Heart left ventricle (tissue), 13 donors: ENCODE measurements at regions not wholly inside any gene's neighbourhood (a gene's known extent, or its start where the extent isn't known, plus 50 kb on each side); places are given as distances from the start of the nearest gene placed in this dataset.
"Not testable (repeated sequence)": the region's sequence is repeated elsewhere in the genome, so short reads cannot be mapped to it uniquely, and the experiment has no call there.

Experiments
- POLR2A ChIP-seq, 2 donors: fragments of 450-650 bp; IDR thresholded peaks; one replicate each; pipeline ENCODE4 v1.6.1; 2017; ENCODE audit warnings: antibody characterized with exemption in 2 of 2, mild to moderate bottlenecking in 2 of 2, moderate library complexity in 2 of 2
- TF ChIP-seq, protein P1 (sequence below), 12 donors: fragments of 200-600 bp; sonication (generic) in 4 of 12; IDR thresholded peaks; one replicate each; pipeline versions ENCODE4 v1.5.0 to v1.8.0; 2018 to 2022; ENCODE audit warnings: antibody characterized with exemption in 12 of 12, mild to moderate bottlenecking in 5 of 12
- donor health status: ischemic (EF 13 %, LVEDD 7.1; RV severe dilation, severe dysfunction).
- donor health status: DM: no; HTN: yes; CAD: no.
- donor health status: DM: no; HTN: no; CAD: no.
- donor health status: ischemic (EF 25% LVEDD 6.9; RV normal size, moderate dysfunction).
- donor health status: ischemic (EF 25% LVEDD 5.7; RV mildly dilated, moderate dysfunction).
- donor health status: ischemic (EF 35%, LVEDD 5.7; RV mildly dilated, moderate dysfunction).
- donor health status: nonischemic (EF 11% LVEDD 7.7; RV severe dilation, severe dysfunction).
- donor health status: DM: yes; HTN: yes; CAD: no.
- donor health status: PGD.
- donor health status: ischemic (EF 29% LVEDD 5.4; RV normal size, mild dysfunction).
- donor health status: nonischemic (EF 23%, LVEDD 6.1; RV moderate dilation, normal function).

DNA sequence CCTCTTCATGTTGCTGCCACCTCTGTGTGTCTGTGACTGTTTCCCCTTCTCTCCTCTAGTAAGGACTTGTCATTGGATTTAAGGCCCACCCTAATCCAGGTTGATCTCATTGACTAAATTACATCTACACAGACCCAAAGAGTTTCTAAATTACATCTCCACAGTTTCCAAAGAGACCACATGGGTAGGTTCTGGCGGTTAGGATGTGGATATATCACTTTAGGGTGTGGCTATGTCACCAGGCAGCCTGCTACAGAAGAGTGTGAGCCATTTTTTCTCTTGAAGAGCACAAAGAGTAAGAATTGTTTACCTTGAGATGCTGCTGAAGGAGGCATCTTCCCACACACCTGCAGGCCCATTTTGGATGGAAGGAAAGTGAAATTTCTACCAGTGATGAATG is 128.6 kb downstream of the LAT start:
- TF ChIP-seq, protein P1, sequence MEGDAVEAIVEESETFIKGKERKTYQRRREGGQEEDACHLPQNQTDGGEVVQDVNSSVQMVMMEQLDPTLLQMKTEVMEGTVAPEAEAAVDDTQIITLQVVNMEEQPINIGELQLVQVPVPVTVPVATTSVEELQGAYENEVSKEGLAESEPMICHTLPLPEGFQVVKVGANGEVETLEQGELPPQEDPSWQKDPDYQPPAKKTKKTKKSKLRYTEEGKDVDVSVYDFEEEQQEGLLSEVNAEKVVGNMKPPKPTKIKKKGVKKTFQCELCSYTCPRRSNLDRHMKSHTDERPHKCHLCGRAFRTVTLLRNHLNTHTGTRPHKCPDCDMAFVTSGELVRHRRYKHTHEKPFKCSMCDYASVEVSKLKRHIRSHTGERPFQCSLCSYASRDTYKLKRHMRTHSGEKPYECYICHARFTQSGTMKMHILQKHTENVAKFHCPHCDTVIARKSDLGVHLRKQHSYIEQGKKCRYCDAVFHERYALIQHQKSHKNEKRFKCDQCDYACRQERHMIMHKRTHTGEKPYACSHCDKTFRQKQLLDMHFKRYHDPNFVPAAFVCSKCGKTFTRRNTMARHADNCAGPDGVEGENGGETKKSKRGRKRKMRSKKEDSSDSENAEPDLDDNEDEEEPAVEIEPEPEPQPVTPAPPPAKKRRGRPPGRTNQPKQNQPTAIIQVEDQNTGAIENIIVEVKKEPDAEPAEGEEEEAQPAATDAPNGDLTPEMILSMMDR (IDR thresholded peaks at IDR 0.05): not testable (repeated sequence)
- not testable (repeated sequence) for TF ChIP-seq POLR2A (IDR thresholded peaks at IDR 0.05)
